ENCODE measurements at regions not wholly inside any gene's neighbourhood (a gene's known extent, or its start where the extent isn't known, plus 50 kb on each side); places are given as distances from the start of the nearest gene placed in this dataset.

GRCh38 chr4:136414981-136415380 lies 1117.3 kb downstream of the PCDH18 start:
- DNase-seq (ENCODE audit: low read depth), result no peak

- DNase-seq (ENCODE audit: low read depth), result peak; percentile 1
Observed at GRCh38 chr4:136412708-136413107, 1119.6 kb downstream of the PCDH18 start.

GRCh38 chr4:136400829-136401228 lies 1131.5 kb downstream of the PCDH18 start:
- DNase-seq (ENCODE audit: low read depth), result no peak

GRCh38 chr4:136395212-136395722 lies 1137.0 kb downstream of the PCDH18 start:
- DNase-seq (ENCODE audit: low read depth), result no peak

GRCh38 chr4:136392576-136392975 lies 1139.7 kb downstream of the PCDH18 start:
- DNase-seq (ENCODE audit: low read depth), result peak; percentile 4

- DNase-seq (ENCODE audit: low read depth), result no peak
Observed at GRCh38 chr4:136390824-136391223, 1141.5 kb downstream of the PCDH18 start.

- no peak for DNase-seq (ENCODE audit: low read depth)
Observed at GRCh38 chr4:136383082-136383481, 1149.2 kb downstream of the PCDH18 start.

- no peak for DNase-seq (ENCODE audit: low read depth)
Observed at GRCh38 chr4:136371231-136371630, 1161.1 kb downstream of the PCDH18 start.

GRCh38 chr4:136369073-136369472 lies 1163.2 kb downstream of the PCDH18 start:
- peak; percentile 2 for DNase-seq (ENCODE audit: low read depth)

- no peak for DNase-seq (ENCODE audit: low read depth)
Observed at GRCh38 chr4:136357556-136357955, 1174.7 kb downstream of the PCDH18 start.

GRCh38 chr4:136355970-136356369 lies 1176.3 kb downstream of the PCDH18 start:
- DNase-seq (ENCODE audit: low read depth), result no peak

- no peak for DNase-seq (ENCODE audit: low read depth)
Observed at GRCh38 chr4:136343340-136343739, 1189.0 kb downstream of the PCDH18 start.

GRCh38 chr4:136342666-136343065 lies 1189.6 kb downstream of the PCDH18 start:
- DNase-seq (ENCODE audit: low read depth), result no peak

GRCh38 chr4:136337216-136337615 lies 1195.1 kb downstream of the PCDH18 start:
- no peak for DNase-seq (ENCODE audit: low read depth)

GRCh38 chr4:136336479-136336878 lies 1195.8 kb downstream of the PCDH18 start:
- no peak for DNase-seq (ENCODE audit: low read depth)

GRCh38 chr4:136329042-136329662 lies 1203.1 kb downstream of the PCDH18 start:
- DNase-seq (ENCODE audit: low read depth), result no peak

- DNase-seq (ENCODE audit: low read depth), result no peak
Observed at GRCh38 chr4:136328131-136328530, 1204.2 kb downstream of the PCDH18 start.

GRCh38 chr4:136320465-136320813 lies 1211.9 kb downstream of the PCDH18 start:
- DNase-seq (ENCODE audit: low read depth), result no peak

- peak; percentile 38 for DNase-seq (ENCODE audit: low read depth)
Observed at GRCh38 chr4:136319789-136320464, 1212.4 kb downstream of the PCDH18 start.

- DNase-seq (ENCODE audit: low read depth), result no peak
Observed at GRCh38 chr4:136316961-136317360, 1215.3 kb downstream of the PCDH18 start.

GRCh38 chr4:136314686-136315085 lies 1217.6 kb downstream of the PCDH18 start:
- DNase-seq (ENCODE audit: low read depth), result no peak

GRCh38 chr4:136311774-136312173 lies 1220.5 kb downstream of the PCDH18 start:
- no peak for DNase-seq (ENCODE audit: low read depth)

GRCh38 chr4:136307765-136308164 lies 1224.5 kb downstream of the PCDH18 start:
- DNase-seq (ENCODE audit: low read depth), result no peak

GRCh38 chr4:136306361-136306760 lies 1225.9 kb downstream of the PCDH18 start:
- DNase-seq (ENCODE audit: low read depth), result no peak

All from M059J (cell line).